AG04449 (cell line): ENCODE measurements at regions not wholly inside any gene's neighbourhood (a gene's known extent, or its start where the extent isn't known, plus 50 kb on each side); places are given as distances from the start of the nearest gene placed in this dataset.

ENCODE experiments used
- CTCF ChIA-PET: fragments of 350-600 bp; formaldehyde crosslinking; extraction: SDS; loops from one replicate; lab custom pipeline; 2021; ENCODE audit warnings: antibody characterized with exemption; lab: Yijun Ruan, JAX
- POLR2A ChIA-PET: fragments of 400-600, 350-600 bp; formaldehyde crosslinking; extraction: SDS; loops from one replicate; lab custom pipeline; 2020; ENCODE audit warnings: antibody characterized with exemption, inconsistent platforms; lab: Yijun Ruan, JAX
- DNase-seq: peaks from one replicate; pipeline ENCODE4 v3.0.0-alpha.2; 2010; ENCODE audit warnings: low read depth, low spot score
- H3K4me3 ChIP-seq: 2 replicates; pipeline ENCODE4 v1.5.1; 2011; ENCODE audit warnings: low read depth, mild to moderate bottlenecking, control low read depth, low read length
- TF ChIP-seq, protein P1 (sequence below): IDR thresholded peaks from one replicate; pipeline ENCODE4 v1.5.1; 2011; ENCODE audit warnings: mild to moderate bottlenecking, moderate library complexity, low read length, control low read depth, inconsistent platforms; ENCODE audit not compliant: insufficient read depth; ENCODE audit errors: missing control alignments

- TF ChIP-seq, protein P1, sequence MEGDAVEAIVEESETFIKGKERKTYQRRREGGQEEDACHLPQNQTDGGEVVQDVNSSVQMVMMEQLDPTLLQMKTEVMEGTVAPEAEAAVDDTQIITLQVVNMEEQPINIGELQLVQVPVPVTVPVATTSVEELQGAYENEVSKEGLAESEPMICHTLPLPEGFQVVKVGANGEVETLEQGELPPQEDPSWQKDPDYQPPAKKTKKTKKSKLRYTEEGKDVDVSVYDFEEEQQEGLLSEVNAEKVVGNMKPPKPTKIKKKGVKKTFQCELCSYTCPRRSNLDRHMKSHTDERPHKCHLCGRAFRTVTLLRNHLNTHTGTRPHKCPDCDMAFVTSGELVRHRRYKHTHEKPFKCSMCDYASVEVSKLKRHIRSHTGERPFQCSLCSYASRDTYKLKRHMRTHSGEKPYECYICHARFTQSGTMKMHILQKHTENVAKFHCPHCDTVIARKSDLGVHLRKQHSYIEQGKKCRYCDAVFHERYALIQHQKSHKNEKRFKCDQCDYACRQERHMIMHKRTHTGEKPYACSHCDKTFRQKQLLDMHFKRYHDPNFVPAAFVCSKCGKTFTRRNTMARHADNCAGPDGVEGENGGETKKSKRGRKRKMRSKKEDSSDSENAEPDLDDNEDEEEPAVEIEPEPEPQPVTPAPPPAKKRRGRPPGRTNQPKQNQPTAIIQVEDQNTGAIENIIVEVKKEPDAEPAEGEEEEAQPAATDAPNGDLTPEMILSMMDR, result no peak
- POLR2A ChIA-PET, result no interaction called here
- DNase-seq, result no peak
- CTCF ChIA-PET, result no interaction called here
- no peak overlapping the region for H3K4me3 ChIP-seq
Observed at GRCh38 chr11:80365980-80366379, 925.1 kb upstream of the TENM4 start.

GRCh38 chr11:80365076-80365725, 924.4 kb upstream of the TENM4 start:
- no peak overlapping the region for H3K4me3 ChIP-seq
- TF ChIP-seq, protein P1, result no peak
- CTCF ChIA-PET, result no interaction called here
- POLR2A ChIA-PET, result no interaction called here
- no peak for DNase-seq

- no peak for DNase-seq
- TF ChIP-seq, protein P1, result no peak
- ChIA-PET POLR2A (no interaction called here), CTCF (no interaction called here)
- no peak overlapping the region for H3K4me3 ChIP-seq
Observed at GRCh38 chr11:80362563-80363340, 921.9 kb upstream of the TENM4 start.

GRCh38 chr11:80355251-80355650, 914.4 kb upstream of the TENM4 start:
- ChIA-PET POLR2A (no interaction called here), CTCF (no interaction called here)
- TF ChIP-seq, protein P1, result no peak
- H3K4me3 ChIP-seq, result no peak overlapping the region
- no peak for DNase-seq

GRCh38 chr11:80350541-80350940, 909.7 kb upstream of the TENM4 start:
- CTCF ChIA-PET, result interaction anchor here (0.6 kb wide), 1 partner anchor 27 kb away, joined by 3 read pairs; no protein-coding TSS in a partner anchor
- DNase-seq, result no peak
- POLR2A ChIA-PET, result no interaction called here
- TF ChIP-seq, protein P1, result no peak
- H3K4me3 ChIP-seq, result no peak overlapping the region

DNA sequence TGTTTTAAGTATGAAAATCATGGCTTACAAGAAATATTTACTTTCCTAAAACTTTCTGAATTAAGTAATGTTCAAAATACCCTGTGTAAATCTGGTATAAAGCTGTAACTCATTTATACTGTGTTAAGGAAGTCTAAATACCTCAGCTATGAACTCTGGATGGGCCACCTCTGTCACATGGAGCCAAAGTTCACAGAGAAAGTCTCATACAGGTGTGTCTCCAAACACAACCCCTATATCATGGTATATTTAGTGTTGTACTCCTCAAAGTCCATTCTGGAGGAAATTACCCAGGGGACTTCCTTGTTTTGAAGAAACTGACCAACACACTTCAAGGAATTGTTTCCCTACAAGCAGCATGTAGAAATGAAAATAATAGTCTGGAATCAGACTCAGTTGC, 909.2 kb upstream of the TENM4 start:
- no peak for DNase-seq
- POLR2A ChIA-PET, result no interaction called here
- TF ChIP-seq, protein P1, result no peak
- no peak overlapping the region for H3K4me3 ChIP-seq
- CTCF ChIA-PET, result no interaction called here
